ENCODE measurements at regions not wholly inside any gene's neighbourhood (a gene's known extent, or its start where the extent isn't known, plus 50 kb on each side); places are given as distances from the start of the nearest gene placed in this dataset.
"Not testable (repeated sequence)": the region's sequence is repeated elsewhere in the genome, so short reads cannot be mapped to it uniquely, and the experiment has no call there.

- no peak for DNase-seq (ENCODE audit: low read depth, low spot score)
- no peak overlapping the region for H3K27ac ChIP-seq
Observed at GRCh38 chr6:74048387-74048786, 352.4 kb downstream of the CD109 start.

GRCh38 chr6:74044417-74045096, 348.6 kb downstream of the CD109 start:
- no peak overlapping the region for H3K27ac ChIP-seq
- no peak for DNase-seq (ENCODE audit: low read depth, low spot score)

GRCh38 chr6:74041420-74041819, 345.4 kb downstream of the CD109 start:
- H3K27ac ChIP-seq = no peak overlapping the region
- DNase-seq (ENCODE audit: low read depth, low spot score) = no peak

- H3K27ac ChIP-seq = no peak overlapping the region
- no peak for DNase-seq (ENCODE audit: low read depth, low spot score)
Observed at GRCh38 chr6:74018825-74019224, 322.8 kb downstream of the CD109 start.

- no peak overlapping the region for H3K27ac ChIP-seq
- peak; percentile 20 for DNase-seq (ENCODE audit: low read depth, low spot score)
Observed at GRCh38 chr6:74015427-74015826, 319.4 kb downstream of the CD109 start.

GRCh38 chr6:74000666-74001490, 304.9 kb downstream of the CD109 start:
- H3K27ac ChIP-seq = no peak overlapping the region
- DNase-seq (ENCODE audit: low read depth, low spot score) = no peak

GRCh38 chr6:73990609-73991238, 294.7 kb downstream of the CD109 start:
- not testable (repeated sequence) for H3K27ac ChIP-seq; DNase-seq (ENCODE audit: low read depth, low spot score)

- no peak for DNase-seq (ENCODE audit: low read depth, low spot score)
- no peak overlapping the region for H3K27ac ChIP-seq
Observed at GRCh38 chr6:73989428-73989827, 293.4 kb downstream of the CD109 start.

GRCh38 chr6:73985891-73986290, 289.9 kb downstream of the CD109 start:
- H3K27ac ChIP-seq = no peak overlapping the region
- no peak for DNase-seq (ENCODE audit: low read depth, low spot score)

- no peak for DNase-seq (ENCODE audit: low read depth, low spot score)
- H3K27ac ChIP-seq = no peak overlapping the region
Observed at GRCh38 chr6:73984571-73985210, 288.7 kb downstream of the CD109 start.

- H3K27ac ChIP-seq = no peak overlapping the region
Observed at GRCh38 chr6:73983367-73983766, 287.4 kb downstream of the CD109 start.

GRCh38 chr6:73980096-73980495, 284.1 kb downstream of the CD109 start:
- no peak overlapping the region for H3K27ac ChIP-seq
- no peak for DNase-seq (ENCODE audit: low read depth, low spot score)

More at GRCh38 chr6:73983367-73983766, 287.4 kb downstream of the CD109 start:
- no peak for DNase-seq (ENCODE audit: low read depth, low spot score)

- H3K27ac ChIP-seq = no peak overlapping the region
- DNase-seq (ENCODE audit: low read depth, low spot score) = no peak
Observed at GRCh38 chr6:73978330-73978729, 282.3 kb downstream of the CD109 start.

- DNase-seq (ENCODE audit: low read depth, low spot score) = not testable (repeated sequence)
Observed at GRCh38 chr6:73972518-73972917, 276.5 kb downstream of the CD109 start.

GRCh38 chr6:73969971-73970970, 274.3 kb downstream of the CD109 start:
- H3K27ac ChIP-seq = no peak overlapping the region
- no peak for DNase-seq (ENCODE audit: low read depth, low spot score)

More at GRCh38 chr6:73972518-73972917, 276.5 kb downstream of the CD109 start:
- not testable (repeated sequence) for H3K27ac ChIP-seq

- no peak for DNase-seq (ENCODE audit: low read depth, low spot score)
- no peak overlapping the region for H3K27ac ChIP-seq
Observed at GRCh38 chr6:73968221-73968757, 272.3 kb downstream of the CD109 start.

- DNase-seq (ENCODE audit: low read depth, low spot score) = no peak
- H3K27ac ChIP-seq = no peak overlapping the region
Observed at GRCh38 chr6:73965539-73966029, 269.6 kb downstream of the CD109 start.

- no peak for DNase-seq (ENCODE audit: low read depth, low spot score)
Observed at GRCh38 chr6:73964241-73964854, 268.3 kb downstream of the CD109 start.

GRCh38 chr6:73962884-73963283, 266.9 kb downstream of the CD109 start:
- DNase-seq (ENCODE audit: low read depth, low spot score) = no peak
- H3K27ac ChIP-seq = no peak overlapping the region

More at GRCh38 chr6:73964241-73964854, 268.3 kb downstream of the CD109 start:
- H3K27ac ChIP-seq = no peak overlapping the region

All from epithelial cell of prostate (primary cell).